H1 (cell line): ENCODE measurements at regions not wholly inside any gene's neighbourhood (a gene's known extent, or its start where the extent isn't known, plus 50 kb on each side); places are given as distances from the start of the nearest gene placed in this dataset.

Experiments used
- CTCF ChIA-PET: fragments of 300-600 bp; sonication (Branson Sonifier 250); formaldehyde crosslinking; loops from one replicate; lab custom pipeline; 2021; ENCODE audit not compliant: partially characterized antibody; lab: Charles Lee
- POLR2A ChIA-PET: fragments of 300-600 bp; sonication (Branson Sonifier 250); formaldehyde crosslinking; loops from one replicate; lab custom pipeline; 2021; ENCODE audit warnings: inconsistent platforms; ENCODE audit not compliant: partially characterized antibody; lab: Charles Lee
- DNase-seq, 2 experiments: peaks; one replicate each; pipeline versions ENCODE4 v3.0.0 to v3.0.0-alpha.2; 2010 to 2022; ENCODE audit warnings: low spot score in 2 of 2, low read depth in 1 of 2, mixed read lengths in 1 of 2
- FAIRE-seq: peaks from 2 replicates; lab custom pipeline; 2011; peaks lifted over from hg19 to GRCh38; lab: Jason Lieb, UNC
- H2AFZ ChIP-seq: 2 replicates; pipeline ENCODE4 v1.8.1; 2012; ENCODE audit warnings: low read length, inconsistent platforms
- H2AK5ac ChIP-seq: 2 replicates; pipeline ENCODE4 v1.6.1; 2013; ENCODE audit warnings: low read depth, low read length
- H2BK120ac ChIP-seq: replicated peaks from 2 replicates; pipeline ENCODE3; 2013; ENCODE audit warnings: low read depth, low read length, inconsistent platforms
- H2BK12ac ChIP-seq: 2 replicates; pipeline ENCODE4 v1.6.1; 2013; ENCODE audit warnings: low read depth, low read length
- H2BK15ac ChIP-seq: 2 replicates; pipeline ENCODE4 v1.6.1; 2013; ENCODE audit warnings: low read length
- H2BK20ac ChIP-seq: 2 replicates; pipeline ENCODE4 v1.6.1; 2013; ENCODE audit warnings: low read length
- H2BK5ac ChIP-seq: 2 replicates; pipeline ENCODE4 v1.6.1; 2013; ENCODE audit warnings: low read depth, low read length
- H3K14ac ChIP-seq: 2 replicates; pipeline ENCODE4 v1.6.1; 2013; ENCODE audit warnings: inconsistent platforms; ENCODE audit not compliant: insufficient read length
- H3K18ac ChIP-seq: 2 replicates; pipeline ENCODE4 v1.6.1; 2013; ENCODE audit warnings: low read length; ENCODE audit errors: extremely low read depth
- H3K23ac ChIP-seq: 2 replicates; pipeline ENCODE4 v1.6.1; 2013; ENCODE audit warnings: inconsistent platforms; ENCODE audit not compliant: insufficient read length
- H3K23me2 ChIP-seq: 2 replicates; pipeline ENCODE4 v1.6.1; 2013; ENCODE audit warnings: low read depth, low read length
- H3K27ac ChIP-seq: 2 replicates; pipeline ENCODE4 v1.6.1; 2011; ENCODE audit warnings: low read depth, low read length, inconsistent platforms
- H3K27me3 ChIP-seq, 4 experiments: replicated peaks in 1 of 4; 1 replicate in 1 of 4; 2 replicates in 3 of 4; pipeline versions ENCODE4 v1.6.1 to v1.8.1; 2011 to 2013; ENCODE audit warnings: low read length in 3 of 4, mild to moderate bottlenecking in 3 of 4, inconsistent platforms in 2 of 4, mixed read lengths in 2 of 4, moderate library complexity in 1 of 4; ENCODE audit not compliant: control insufficient read depth in 3 of 4, insufficient read depth in 3 of 4; ENCODE audit errors: extremely low read depth in 1 of 4
- H3K36me3 ChIP-seq, 4 experiments: 2 replicates each; pipeline versions ENCODE4 v1.6.1 to v1.8.1; 2011 to 2013; ENCODE audit warnings: mild to moderate bottlenecking in 4 of 4, low read length in 3 of 4, moderate library complexity in 2 of 4, control low read depth in 1 of 4, inconsistent platforms in 1 of 4; ENCODE audit not compliant: insufficient read depth in 4 of 4, control insufficient read depth in 2 of 4
- H3K4ac ChIP-seq: replicated peaks from 2 replicates; pipeline ENCODE3; 2013; ENCODE audit warnings: low read length, low read depth, mixed read lengths, inconsistent platforms; ENCODE audit not compliant: insufficient read length
- H3K4me1 ChIP-seq, 4 experiments: replicated peaks in 1 of 4; 1 replicate in 1 of 4; 2 replicates in 3 of 4; pipeline versions ENCODE4 v1.6.1 to v1.8.1; 2011 to 2013; ENCODE audit warnings: low read length in 3 of 4, inconsistent platforms in 2 of 4, mixed read lengths in 1 of 4; ENCODE audit not compliant: insufficient read depth in 4 of 4, control insufficient read depth in 3 of 4
- H3K4me2 ChIP-seq, 2 experiments: 2 replicates each; pipeline versions ENCODE4 v1.6.1 to v1.8.1; 2011 to 2013; ENCODE audit warnings: low read depth in 2 of 2, low read length in 2 of 2, control low read depth in 1 of 2, inconsistent platforms in 1 of 2, mild to moderate bottlenecking in 1 of 2; ENCODE audit not compliant: insufficient read depth in 1 of 2
- H3K4me3 ChIP-seq, 4 experiments: fragments of 200-600, 300-600 bp in 1 of 4; sonication (generic), shearing (Covaris generic), sonication (Bioruptor Twin) in 1 of 4; 2 replicates each; pipeline versions ENCODE4 v1.5.1 to v1.8.1; 2011 to 2016; ENCODE audit warnings: low read length in 4 of 4, low read depth in 3 of 4, control low read depth in 2 of 4, inconsistent platforms in 2 of 4, mild to moderate bottlenecking in 2 of 4, mixed read lengths in 1 of 4, moderate library complexity in 1 of 4; ENCODE audit not compliant: insufficient read depth in 2 of 4; ENCODE audit errors: extremely low read depth in 1 of 4
- H3K56ac ChIP-seq: replicated peaks from 2 replicates; pipeline ENCODE3; 2013; ENCODE audit warnings: low read depth, mild to moderate bottlenecking, mixed read lengths, low read length, inconsistent platforms; ENCODE audit not compliant: insufficient read length
- H3K79me1 ChIP-seq: 2 replicates; pipeline ENCODE4 v1.6.1; 2013; ENCODE audit warnings: low read depth, low read length, control low read depth
- H3K79me2 ChIP-seq, 2 experiments: 2 replicates each; pipeline versions ENCODE4 v1.6.1 to v1.8.1; 2012 to 2013; ENCODE audit warnings: low read length in 2 of 2, mild to moderate bottlenecking in 2 of 2, inconsistent platforms in 1 of 2; ENCODE audit not compliant: insufficient read depth in 2 of 2, control insufficient read depth in 1 of 2
- H3K9ac ChIP-seq, 4 experiments: replicated peaks in 1 of 4; 1 replicate in 1 of 4; 2 replicates in 3 of 4; pipeline versions ENCODE4 v1.6.1 to v1.8.1; 2011 to 2013; ENCODE audit warnings: low read depth in 3 of 4, low read length in 3 of 4, control low read depth in 2 of 4, mild to moderate bottlenecking in 2 of 4, moderate library complexity in 2 of 4, inconsistent platforms in 1 of 4; ENCODE audit errors: extremely low read depth in 1 of 4
- H3K9me3 ChIP-seq, 2 experiments: 2 replicates each; pipeline versions ENCODE4 v1.6.1 to v1.8.1; 2012 to 2013; ENCODE audit warnings: mild to moderate bottlenecking in 2 of 2, moderate library complexity in 2 of 2, control low read depth in 1 of 2, inconsistent platforms in 1 of 2, low read depth in 1 of 2, low read length in 1 of 2, mixed read lengths in 1 of 2; ENCODE audit not compliant: insufficient read depth in 2 of 2
- H4K20me1 ChIP-seq, 2 experiments: replicated peaks in 1 of 2; 2 replicates each; pipeline versions ENCODE3 to v1.8.1; 2011 to 2013; ENCODE audit warnings: inconsistent platforms in 2 of 2, low read length in 2 of 2, mild to moderate bottlenecking in 1 of 2; ENCODE audit not compliant: insufficient read depth in 2 of 2, control insufficient read depth in 1 of 2
- H4K5ac ChIP-seq: 2 replicates; pipeline ENCODE4 v1.6.1; 2013; ENCODE audit warnings: low read length, low read depth, mixed read lengths, inconsistent platforms; ENCODE audit not compliant: insufficient read length
- H4K8ac ChIP-seq: 2 replicates; pipeline ENCODE4 v1.8.0; 2013; ENCODE audit warnings: mild to moderate bottlenecking, moderate library complexity, low read length, inconsistent platforms; ENCODE audit not compliant: insufficient read depth; ENCODE audit errors: extremely low read depth
- H4K91ac ChIP-seq: replicated peaks from 2 replicates; pipeline ENCODE3; 2013; ENCODE audit warnings: low read length, mixed read lengths, inconsistent platforms; ENCODE audit not compliant: insufficient read length
- ATF3 ChIP-seq: IDR thresholded peaks from 2 replicates; pipeline ENCODE4 v1.6.1; 2011; ENCODE audit warnings: low read depth, mild to moderate bottlenecking, low read length; ENCODE audit not compliant: insufficient read depth
- BCL11A ChIP-seq, 2 experiments: IDR thresholded peaks; one replicate each; pipeline ENCODE4 v1.6.1; 2011; ENCODE audit warnings: low read depth in 2 of 2, low read length in 2 of 2, mild to moderate bottlenecking in 2 of 2
- BRCA1 ChIP-seq: IDR thresholded peaks from 2 replicates; pipeline ENCODE4 v1.6.1; 2012; ENCODE audit warnings: low read depth, low read length, improper control_type of control experiment
- CHD1 ChIP-seq: IDR thresholded peaks from 2 replicates; pipeline ENCODE4 v1.6.1; 2012; ENCODE audit warnings: low read depth, low read length, improper control_type of control experiment
- JUN ChIP-seq: IDR thresholded peaks from 2 replicates; pipeline ENCODE4 v1.6.1; 2011; ENCODE audit warnings: low read depth, mild to moderate bottlenecking, improper control_type of control experiment, low read length
- KDM4A ChIP-seq: IDR thresholded peaks from one replicate; pipeline ENCODE4 v1.7.1; 2012; ENCODE audit warnings: low read depth, mild to moderate bottlenecking, moderate library complexity, low read length, inconsistent platforms; ENCODE audit not compliant: severe bottlenecking
- KDM5A ChIP-seq: fragments of 200-600 bp; IDR thresholded peaks from 2 replicates; pipeline ENCODE4 v1.7.1; 2012; ENCODE audit warnings: mild to moderate bottlenecking, low read length, inconsistent platforms, mixed read lengths
- MAX ChIP-seq: IDR thresholded peaks from 2 replicates; pipeline ENCODE4 v1.6.1; 2012; ENCODE audit warnings: inconsistent platforms
- PHF8 ChIP-seq: fragments of 200-600 bp; sonication (generic); conservative IDR thresholded peaks from 2 replicates; pipeline ENCODE4 v1.7.1; 2012; ENCODE audit warnings: low read depth, mild to moderate bottlenecking, inconsistent platforms, low read length, moderate library complexity
- RAD21 ChIP-seq, 2 experiments: IDR thresholded peaks in 1 of 2; conservative IDR thresholded peaks in 1 of 2; 2 replicates each; pipeline ENCODE4 v1.6.1; 2011; ENCODE audit warnings: low read depth in 2 of 2, low read length in 2 of 2, improper control_type of control experiment in 1 of 2, inconsistent platforms in 1 of 2, mild to moderate bottlenecking in 1 of 2, moderate library complexity in 1 of 2
- RXRA ChIP-seq: IDR thresholded peaks from 2 replicates; pipeline ENCODE4 v1.6.1; 2011; ENCODE audit warnings: low read depth, mild to moderate bottlenecking, low read length, moderate library complexity; ENCODE audit not compliant: insufficient read depth
- SP2 ChIP-seq: IDR thresholded peaks from 2 replicates; pipeline ENCODE4 v1.6.1; 2012; ENCODE audit warnings: mild to moderate bottlenecking, low read length, inconsistent platforms
- TAF7 ChIP-seq: optimal IDR thresholded peaks from 2 replicates; pipeline ENCODE3; 2011; ENCODE audit warnings: low read depth, mild to moderate bottlenecking, inconsistent platforms, low read length, moderate library complexity, borderline replicate concordance
- YY1 ChIP-seq: IDR thresholded peaks from 2 replicates; pipeline ENCODE4 v1.6.1; 2011; ENCODE audit warnings: low read depth, mild to moderate bottlenecking, low read length
- WGBS, 2 experiments: shearing (Covaris generic) in 1 of 2; methylation state at CpG; one replicate each; pipeline versions ENCODE4 v1.1.6 to v1.1.7; 2013 to 2015; ENCODE audit warnings: low lambda C conversion rate in 2 of 2, mixed read lengths in 2 of 2, inconsistent platforms in 1 of 2, low coverage in 1 of 2, missing lambda C conversion rate in 1 of 2; ENCODE audit not compliant: insufficient replicate concordance in 2 of 2, insufficient coverage in 1 of 2, insufficient read length in 1 of 2; ENCODE audit errors: extremely low coverage in 1 of 2, missing lambda C conversion rate in 1 of 2; 5-methylcytosine and 5-hydroxymethylcytosine counted together

- Histone ChIP-seq H3K4me2 (no peak overlapping the region), H3K27ac (no peak overlapping the region), H3K9me3 (peaks cover 10 to 13% of the 10 kb centered on the region in 2 experiments; a peak in 3 of 4 replicates), H3K9ac (no peak overlapping the region), H3K36me3 (no peaks in the 10 kb centered on the region), H3K56ac (no peak overlapping the region), H3K18ac (no peak overlapping the region), H3K23me2 (no peaks in the 10 kb centered on the region), H3K79me1 (no peaks in the 10 kb centered on the region), H3K27me3 (no peaks in the 10 kb centered on the region), H2BK12ac (no peak overlapping the region), H2AK5ac (no peak overlapping the region), H2BK120ac (no peak overlapping the region), H2BK20ac (no peak overlapping the region), H3K4ac (no peak overlapping the region), H3K79me2 (no peaks in the 10 kb centered on the region), H3K4me3 (no peak overlapping the region), H3K14ac (no peak overlapping the region), H2BK15ac (no peak overlapping the region), H2BK5ac (no peak overlapping the region), H4K91ac (no peak overlapping the region), H4K5ac (no peak overlapping the region), H4K20me1 (no peaks in the 10 kb centered on the region), H3K4me1 (no peaks in the 10 kb centered on the region), H4K8ac (no peak overlapping the region), H3K23ac (no peak overlapping the region), H2AFZ (no peak overlapping the region)
- CTCF ChIA-PET, result no interaction called here
- POLR2A ChIA-PET, result no interaction called here
- FAIRE-seq (no peak), DNase-seq (no peak)
- TF ChIP-seq PHF8, result no peak
- no peak for TF ChIP-seq KDM5A
- TF ChIP-seq ATF3, result no peak
- TF ChIP-seq RAD21 (IDR thresholded peaks at IDR 0.05 in 1 of 2, conservative IDR thresholded peaks at IDR 0.05 in 1 of 2; ENCODE audit: low read depth in 2 of 2, low read length in 2 of 2), result no peak
- no peak for TF ChIP-seq SP2
- no peak for TF ChIP-seq BRCA1
- no peak for TF ChIP-seq YY1
- TF ChIP-seq BCL11A (IDR thresholded peaks at IDR 0.05; ENCODE audit: low read depth in 2 of 2, low read length in 2 of 2), result no peak
- no peak for TF ChIP-seq CHD1
- TF ChIP-seq JUN, result no peak
- no peak for TF ChIP-seq MAX
- no peak for TF ChIP-seq RXRA
- no peak for TF ChIP-seq TAF7
- no peak for TF ChIP-seq KDM4A
- 84% methylated on average over 3 of the region's 3 CpGs; no CpG with 5 or more reads in 1 of the 2 experiments for WGBS, 2 experiments
These were observed 119.8 kb downstream of the RPIA start for GRCh38 chr2:88811233-88811632.
